GM12878 (cell line): ENCODE measurements at regions not wholly inside any gene's neighbourhood (a gene's known extent, or its start where the extent isn't known, plus 50 kb on each side); places are given as distances from the start of the nearest gene placed in this dataset.

Experiments
- ATAC-seq: fragments of 200-7000 bp; cut with Tn5 transposase; 3 replicates; pipeline ENCODE4 v1.9.1; 2020; ENCODE audit warnings: mild to moderate bottlenecking, moderate library complexity
- BruUV-seq: library from RNA; stranded (reverse); fragments of 400-500 nt; replicated peaks from 2 replicates; lab custom pipeline; 2021; lab: Mats Ljungman, UMichigan
- CTCF ChIA-PET: fragments of 300-600 bp; sonication (Branson Sonifier 250); formaldehyde crosslinking; extraction: SDS; loops from one replicate; lab custom pipeline; 2021; ENCODE audit warnings: inconsistent platforms; lab: Yijun Ruan, JAX
- POLR2A ChIA-PET: fragments of 350-600 bp; formaldehyde crosslinking; extraction: SDS; loops from one replicate; lab custom pipeline; 2021; ENCODE audit warnings: inconsistent platforms; lab: Charles Lee
- RAD21 ChIA-PET: fragments of 300-600 bp; sonication (Branson Sonifier 250); formaldehyde crosslinking; loops from one replicate; lab custom pipeline; 2023; ENCODE audit warnings: antibody characterized with exemption; ENCODE audit not compliant: unreplicated experiment; lab: Charles Lee
- SMC1A ChIA-PET: fragments of 300-600 bp; sonication (Branson Sonifier 250); formaldehyde crosslinking; loops from one replicate; lab custom pipeline; 2023; ENCODE audit not compliant: unreplicated experiment, uncharacterized antibody; lab: Charles Lee
- DNase-seq: peaks from one replicate; pipeline ENCODE4 v3.0.0-alpha.2; 2011; ENCODE audit warnings: low read depth, low spot score
- FAIRE-seq: peaks from 3 replicates; lab custom pipeline; 2011; peaks lifted over from hg19 to GRCh38; lab: Jason Lieb, UNC
- H2AFZ ChIP-seq: 2 replicates; pipeline ENCODE4 v1.6.0; 2011; ENCODE audit warnings: low read depth, low read length, control low read depth; ENCODE audit not compliant: control insufficient read depth
- H3K27ac ChIP-seq: 2 replicates; pipeline ENCODE4 v1.5.1; 2011; ENCODE audit warnings: control low read depth; ENCODE audit not compliant: control insufficient read depth, insufficient read depth
- H3K27me3 ChIP-seq, 2 experiments: replicated peaks in 1 of 2; 2 replicates each; pipeline versions ENCODE4 v1.6.0 to v1.6.1; 2011; ENCODE audit warnings: low read length in 1 of 2; ENCODE audit not compliant: control insufficient read depth in 2 of 2, insufficient read depth in 2 of 2
- H3K36me3 ChIP-seq, 2 experiments: 2 replicates each; pipeline ENCODE4 v1.5.1; 2011; ENCODE audit warnings: low read length in 1 of 2; ENCODE audit not compliant: control insufficient read depth in 2 of 2, insufficient read depth in 2 of 2
- H3K4me1 ChIP-seq: 2 replicates; pipeline ENCODE4 v1.6.1; 2011; ENCODE audit warnings: mild to moderate bottlenecking, low read length, moderate library complexity, mixed read lengths; ENCODE audit not compliant: control insufficient read depth, insufficient read depth
- H3K4me2 ChIP-seq: 2 replicates; pipeline ENCODE4 v1.6.0; 2011; ENCODE audit warnings: control low read depth; ENCODE audit not compliant: control insufficient read depth, insufficient read depth
- H3K4me3 ChIP-seq: fragments of 200-600 bp; sonication (generic); 2 replicates; pipeline ENCODE4 v1.5.1; 2016
- H3K79me2 ChIP-seq: 2 replicates; pipeline ENCODE4 v1.6.0; 2011; ENCODE audit warnings: low read length; ENCODE audit not compliant: control insufficient read depth, insufficient read depth
- H3K9ac ChIP-seq: 2 replicates; pipeline ENCODE4 v1.8.0; 2011; ENCODE audit warnings: low read length, control low read depth, mixed read lengths; ENCODE audit not compliant: control insufficient read depth, insufficient read depth
- H3K9me3 ChIP-seq: replicated peaks from 3 replicates; pipeline ENCODE4 v1.5.1; 2011; ENCODE audit warnings: mild to moderate bottlenecking, low read length; ENCODE audit not compliant: control insufficient read depth, insufficient read depth
- H4K20me1 ChIP-seq: 2 replicates; pipeline ENCODE4 v1.6.0; 2011; ENCODE audit not compliant: control insufficient read depth, insufficient read depth
- ASH2L ChIP-seq: fragments of 300-600, 200-600 bp; sonication (generic); IDR thresholded peaks from 2 replicates; pipeline ENCODE4 v1.6.1; 2017; ENCODE audit warnings: low read depth, mild to moderate bottlenecking, borderline replicate concordance
- BACH1 ChIP-seq: fragments of 450-650 bp; IDR thresholded peaks from 2 replicates; pipeline ENCODE4 v1.6.1; 2017; ENCODE audit warnings: mild to moderate bottlenecking, borderline replicate concordance
- CBX5 ChIP-seq: sonication (generic); IDR thresholded peaks from 2 replicates; pipeline ENCODE4 v1.6.1; 2016; ENCODE audit warnings: low read depth, moderate library complexity, mild to moderate bottlenecking, inconsistent platforms
- E4F1 ChIP-seq: fragments of 450-650 bp; IDR thresholded peaks from 2 replicates; pipeline ENCODE4 v1.6.1; 2018; ENCODE audit warnings: borderline replicate concordance, mild to moderate bottlenecking; ENCODE audit not compliant: partially characterized antibody
- HDAC2 ChIP-seq: fragments of 200-600 bp; sonication (generic); IDR thresholded peaks from 2 replicates; pipeline ENCODE4 v1.6.1; 2017
- IRF4 ChIP-seq: IDR thresholded peaks from 2 replicates; pipeline ENCODE4 v1.6.1; 2011; ENCODE audit warnings: low read depth, low read length
- JUND ChIP-seq: IDR thresholded peaks from 2 replicates; pipeline ENCODE4 v1.6.1; 2012; ENCODE audit warnings: low read depth, mild to moderate bottlenecking, low read length, improper control_type of control experiment, moderate library complexity
- MTA2 ChIP-seq: fragments of 450-650 bp; IDR thresholded peaks from 2 replicates; pipeline ENCODE4 v1.6.1; 2016; ENCODE audit warnings: low read depth, mild to moderate bottlenecking, moderate library complexity
- MXI1 ChIP-seq: fragments of 150-350 bp; IDR thresholded peaks from 2 replicates; pipeline ENCODE4 v1.6.1; 2011; ENCODE audit warnings: low read depth, mild to moderate bottlenecking, inconsistent platforms, low read length, improper control_type of control experiment
- NBN ChIP-seq: fragments of 450-650 bp; IDR thresholded peaks from 2 replicates; pipeline ENCODE4 v1.6.1; 2016
- NR2C2 ChIP-seq: IDR thresholded peaks from 2 replicates; pipeline ENCODE4 v1.6.1; 2011; ENCODE audit warnings: borderline replicate concordance, low read depth; ENCODE audit not compliant: control insufficient read depth, insufficient read length
- NRF1 ChIP-seq: conservative IDR thresholded peaks from 2 replicates; pipeline ENCODE4 v1.6.1; 2011; ENCODE audit warnings: mild to moderate bottlenecking, low read depth, low read length, improper control_type of control experiment
- POLR2AphosphoS5 ChIP-seq: IDR thresholded peaks from 2 replicates; pipeline ENCODE4 v1.6.1; 2011; ENCODE audit warnings: mild to moderate bottlenecking, low read length, inconsistent platforms
- RBBP5 ChIP-seq: fragments of 200-600 bp; sonication (generic); conservative IDR thresholded peaks from 2 replicates; pipeline ENCODE4 v1.6.1; 2016
- SUZ12 ChIP-seq: fragments of 200-600 bp; sonication (generic); IDR thresholded peaks from one replicate; pipeline ENCODE4 v1.6.1; 2018; ENCODE audit warnings: antibody characterized with exemption, mild to moderate bottlenecking; ENCODE audit not compliant: unreplicated experiment
- TCF12 ChIP-seq: IDR thresholded peaks from 2 replicates; pipeline ENCODE4 v1.6.1; 2011; ENCODE audit warnings: low read depth, mild to moderate bottlenecking, low read length
- ZNF207 ChIP-seq: fragments of 450-650 bp; IDR thresholded peaks from 2 replicates; pipeline ENCODE4 v1.6.1; 2014; ENCODE audit warnings: antibody characterized with exemption, mild to moderate bottlenecking, borderline replicate concordance
- ZNF384 ChIP-seq: IDR thresholded peaks from 2 replicates; pipeline ENCODE4 v1.6.1; 2012; ENCODE audit warnings: low read depth, mild to moderate bottlenecking, low read length, improper control_type of control experiment, borderline replicate concordance
- WGBS: methylation state at CpG from one replicate; pipeline ENCODE4 v1.1.6; 2016; ENCODE audit warnings: low lambda C conversion rate; ENCODE audit not compliant: insufficient replicate concordance, insufficient coverage; ENCODE audit errors: missing lambda C conversion rate; 5-methylcytosine and 5-hydroxymethylcytosine counted together
- in situ Hi-C: fragments of 300-500 bp; cut with MboI; formaldehyde crosslinking; loops from 9 replicates; pipeline ENCODE4 v1.14.3; 2018; ENCODE audit warnings: mixed read lengths
- intact Hi-C: fragments of 100-400 bp; cut with micrococcal nuclease; formaldehyde crosslinking; loops from one replicate; pipeline ENCODE4 v1.14.2; 2022; ENCODE audit not compliant: unreplicated experiment
- TF ChIP-seq, protein P1 (sequence below): IDR thresholded peaks from 2 replicates; pipeline ENCODE4 v1.6.1; 2011; ENCODE audit warnings: borderline replicate concordance, low read depth, mild to moderate bottlenecking, moderate library complexity, mixed read lengths, low read length; ENCODE audit not compliant: insufficient read depth; ENCODE audit errors: extremely low read length

DNA sequence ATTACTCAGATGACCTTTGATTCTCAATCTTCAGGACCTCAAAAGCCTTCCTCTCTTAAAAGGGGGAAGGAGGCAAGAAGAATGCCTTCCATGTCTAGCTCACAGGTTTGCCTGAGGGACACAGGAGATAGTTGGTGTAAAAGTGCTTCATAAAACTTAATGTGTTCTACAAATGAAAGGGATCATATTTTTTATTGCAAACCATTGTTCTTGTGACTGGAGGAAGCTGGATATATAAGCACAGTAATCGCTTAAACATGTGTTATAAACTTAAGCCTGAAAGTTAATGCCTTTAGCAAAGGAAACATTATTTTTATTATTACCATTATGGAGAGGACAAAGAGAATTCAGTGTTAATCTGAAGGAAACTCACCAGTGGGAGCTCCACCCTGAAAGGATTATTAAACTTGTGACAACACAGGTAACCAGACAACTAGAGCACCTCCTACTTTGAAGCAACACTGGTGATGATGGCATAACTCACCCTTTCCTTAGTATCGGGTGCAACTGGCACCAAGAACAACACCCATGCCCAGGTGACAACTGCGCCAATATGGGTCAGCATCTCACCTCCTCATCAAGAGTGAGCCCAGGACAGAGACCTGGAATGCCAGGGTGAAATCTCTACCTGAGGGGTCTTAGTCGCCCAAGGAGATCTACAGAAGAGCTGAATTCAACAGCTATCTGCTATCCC, 288.7 kb upstream of the PRDM1 start:
- H3K4me2 ChIP-seq, result no peak overlapping the region
- H3K4me3 ChIP-seq, result no peak overlapping the region
- intact Hi-C loops (no loop called here), in situ Hi-C loops (no loop called here)
- no peak for ATAC-seq
- SMC1A ChIA-PET, result interaction anchor here (0.8 to 2.0 kb wide), 5 partner anchors 12 to 149 kb away, joined by 3 to 5 read pairs (median 4); no protein-coding TSS in a partner anchor
- 66% methylated on average over 4 of the region's 4 CpGs for WGBS
- H3K9me3 ChIP-seq, result no peaks in the 10 kb centered on the region; the same call in 2 of the 3 replicates
- no peaks in the 10 kb centered on the region for H3K79me2 ChIP-seq
- H3K9ac ChIP-seq, result no peak overlapping the region
- H4K20me1 ChIP-seq, result no peaks in the 10 kb centered on the region
- no peak for TF ChIP-seq JUND
- TF ChIP-seq MXI1, result no peak
- TF ChIP-seq HDAC2, result no peak
- no peak for TF ChIP-seq POLR2AphosphoS5
- TF ChIP-seq ASH2L, result no peak
- TF ChIP-seq BACH1, result no peak
- TF ChIP-seq NRF1, result no peak
- TF ChIP-seq NBN, result no peak
- TF ChIP-seq MTA2, result no peak
- no peak for TF ChIP-seq E4F1
- no peak for TF ChIP-seq SUZ12
- TF ChIP-seq, protein P1, sequence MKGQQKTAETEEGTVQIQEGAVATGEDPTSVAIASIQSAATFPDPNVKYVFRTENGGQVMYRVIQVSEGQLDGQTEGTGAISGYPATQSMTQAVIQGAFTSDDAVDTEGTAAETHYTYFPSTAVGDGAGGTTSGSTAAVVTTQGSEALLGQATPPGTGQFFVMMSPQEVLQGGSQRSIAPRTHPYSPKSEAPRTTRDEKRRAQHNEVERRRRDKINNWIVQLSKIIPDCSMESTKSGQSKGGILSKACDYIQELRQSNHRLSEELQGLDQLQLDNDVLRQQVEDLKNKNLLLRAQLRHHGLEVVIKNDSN, result no peak
- TF ChIP-seq CBX5, result no peak
- no peak for TF ChIP-seq TCF12
- no peak for TF ChIP-seq IRF4
- TF ChIP-seq ZNF384, result no peak
- TF ChIP-seq NR2C2, result no peak
- no peak for TF ChIP-seq ZNF207
- TF ChIP-seq RBBP5, result no peak
- TF ChIP-seq, all 136 proteins: peak for 0
- no peaks in the 10 kb centered on the region for H3K36me3 ChIP-seq
- CTCF ChIA-PET, result no interaction called here
- DNase-seq, result no peak
- BruUV-seq, result no TSS peak
- no peak overlapping the region for H3K27ac ChIP-seq
- FAIRE-seq, result no peak
- H3K4me1 ChIP-seq, result peaks cover 19% of the 10 kb centered on the region
- RAD21 ChIA-PET, result no interaction called here
- POLR2A ChIA-PET, result no interaction called here
- H2AFZ ChIP-seq, result no peak overlapping the region
- peaks cover 0 to 3% of the 10 kb centered on the region in 2 experiments; a peak in 1 of 4 replicates for H3K27me3 ChIP-seq
